ENCODE measurements at regions not wholly inside any gene's neighbourhood (a gene's known extent, or its start where the extent isn't known, plus 50 kb on each side); places are given as distances from the start of the nearest gene placed in this dataset.

GRCh38 chr16:48487287-48487686 lies 102.1 kb upstream of the SIAH1 start:
- Histone ChIP-seq H3K36me3 (ENCODE audit: insufficient read depth, low read length) (no peaks in the 10 kb centered on the region), H3K27me3 (ENCODE audit: control insufficient read depth in 1 of 2, insufficient read depth in 2 of 2, low read length in 2 of 2) (peaks cover 0 to 4% of the 10 kb centered on the region in 2 experiments), H3K4me1 (ENCODE audit: insufficient read depth, low read length) (no peaks in the 10 kb centered on the region), H3K9me3 (ENCODE audit: control insufficient read depth in 1 of 2, insufficient read depth in 1 of 2, low read length in 2 of 2) (peaks cover 0 to 8% of the 10 kb centered on the region in 2 experiments), H3K4me3 (ENCODE audit: low read length) (no peak overlapping the region), H3K27ac (ENCODE audit: low read depth in 1 of 2, low read length in 2 of 2) (no peak overlapping the region)
- no peaks in the 10 kb centered on the region for H3K4me1 Mint-ChIP-seq (ENCODE audit: low read depth)
- H3K27me3 Mint-ChIP-seq = peaks cover 14% of the 10 kb centered on the region
- CTCF ChIA-PET = no interaction called here
- intact Hi-C loops (cut with DNase I, micrococcal nuclease) = no loop called here
- POLR2A ChIA-PET = no interaction called here
- ATAC-seq (ENCODE audit: poor library complexity) (no peak), DNase-seq (no peak)
- TF ChIP-seq, protein P1, sequence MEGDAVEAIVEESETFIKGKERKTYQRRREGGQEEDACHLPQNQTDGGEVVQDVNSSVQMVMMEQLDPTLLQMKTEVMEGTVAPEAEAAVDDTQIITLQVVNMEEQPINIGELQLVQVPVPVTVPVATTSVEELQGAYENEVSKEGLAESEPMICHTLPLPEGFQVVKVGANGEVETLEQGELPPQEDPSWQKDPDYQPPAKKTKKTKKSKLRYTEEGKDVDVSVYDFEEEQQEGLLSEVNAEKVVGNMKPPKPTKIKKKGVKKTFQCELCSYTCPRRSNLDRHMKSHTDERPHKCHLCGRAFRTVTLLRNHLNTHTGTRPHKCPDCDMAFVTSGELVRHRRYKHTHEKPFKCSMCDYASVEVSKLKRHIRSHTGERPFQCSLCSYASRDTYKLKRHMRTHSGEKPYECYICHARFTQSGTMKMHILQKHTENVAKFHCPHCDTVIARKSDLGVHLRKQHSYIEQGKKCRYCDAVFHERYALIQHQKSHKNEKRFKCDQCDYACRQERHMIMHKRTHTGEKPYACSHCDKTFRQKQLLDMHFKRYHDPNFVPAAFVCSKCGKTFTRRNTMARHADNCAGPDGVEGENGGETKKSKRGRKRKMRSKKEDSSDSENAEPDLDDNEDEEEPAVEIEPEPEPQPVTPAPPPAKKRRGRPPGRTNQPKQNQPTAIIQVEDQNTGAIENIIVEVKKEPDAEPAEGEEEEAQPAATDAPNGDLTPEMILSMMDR (IDR thresholded peaks at IDR 0.05) = no peak
- H3K36me3 Mint-ChIP-seq (ENCODE audit: low read depth) = no peaks in the 10 kb centered on the region
- H3K27ac Mint-ChIP-seq = no peak overlapping the region
- peaks cover 2% of the 10 kb centered on the region for H3K9me3 Mint-ChIP-seq
- no peak overlapping the region for H3K4me3 Mint-ChIP-seq

- H3K4me1 ChIP-seq (ENCODE audit: insufficient read depth, low read length) = no peaks in the 10 kb centered on the region
- peaks cover 0 to 8% of the 10 kb centered on the region in 2 experiments for H3K9me3 ChIP-seq (ENCODE audit: control insufficient read depth in 1 of 2, insufficient read depth in 1 of 2, low read length in 2 of 2)
- H3K4me3 Mint-ChIP-seq = no peak overlapping the region
- no peak for ATAC-seq (ENCODE audit: poor library complexity)
- H3K9me3 Mint-ChIP-seq = peaks cover 4% of the 10 kb centered on the region
- no peaks in the 10 kb centered on the region for H3K36me3 Mint-ChIP-seq (ENCODE audit: low read depth)
- TF ChIP-seq, protein P1 (IDR thresholded peaks at IDR 0.05) = no peak
- H3K36me3 ChIP-seq (ENCODE audit: insufficient read depth, low read length) = no peaks in the 10 kb centered on the region
- CTCF ChIA-PET = no interaction called here
- no peak for DNase-seq
- POLR2A ChIA-PET = no interaction called here
- H3K4me3 ChIP-seq (ENCODE audit: low read length) = no peak overlapping the region
- no peaks in the 10 kb centered on the region for H3K27me3 ChIP-seq (ENCODE audit: control insufficient read depth in 1 of 2, insufficient read depth in 2 of 2, low read length in 2 of 2)
- H3K4me1 Mint-ChIP-seq (ENCODE audit: low read depth) = no peaks in the 10 kb centered on the region
- no peak overlapping the region for H3K27ac ChIP-seq (ENCODE audit: low read depth in 1 of 2, low read length in 2 of 2)
- intact Hi-C loops (cut with DNase I, micrococcal nuclease) = no loop called here
- H3K27me3 Mint-ChIP-seq = peaks cover 28% of the 10 kb centered on the region
- H3K27ac Mint-ChIP-seq = no peak overlapping the region
Observed at GRCh38 chr16:48481772-48482171, 96.6 kb upstream of the SIAH1 start.

DNA sequence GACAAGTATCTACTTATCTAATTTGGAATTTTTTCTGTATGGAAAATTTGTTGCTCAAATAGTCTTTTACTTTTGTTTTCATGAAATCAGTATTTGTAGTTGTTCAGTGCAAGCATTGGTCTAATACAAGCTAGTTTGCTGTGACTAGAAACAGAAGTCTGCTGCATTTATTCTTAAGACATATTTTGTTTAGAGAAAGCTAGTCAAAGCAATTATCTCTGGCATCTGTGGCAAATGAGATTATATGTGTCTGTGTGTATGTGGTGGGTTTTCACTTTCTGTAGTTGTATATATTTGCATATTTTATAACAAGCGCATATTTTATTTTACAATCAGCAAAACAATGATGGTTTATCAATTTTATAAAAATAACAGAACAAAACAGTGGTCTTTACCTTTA lies 96.0 kb upstream of the SIAH1 start:
- no peak for ATAC-seq (ENCODE audit: poor library complexity)
- ChIA-PET POLR2A (no interaction called here), CTCF (no interaction called here)
- intact Hi-C loops (cut with DNase I, micrococcal nuclease) = no loop called here
- Mint-ChIP-seq H3K27ac (no peak overlapping the region), H3K4me1 (ENCODE audit: low read depth) (no peaks in the 10 kb centered on the region), H3K27me3 (peaks cover 24% of the 10 kb centered on the region), H3K36me3 (ENCODE audit: low read depth) (no peaks in the 10 kb centered on the region), H3K9me3 (peaks cover 4% of the 10 kb centered on the region), H3K4me3 (no peak overlapping the region)
- no peaks in the 10 kb centered on the region for H3K27me3 ChIP-seq (ENCODE audit: control insufficient read depth in 1 of 2, insufficient read depth in 2 of 2, low read length in 2 of 2)
- H3K36me3 ChIP-seq (ENCODE audit: insufficient read depth, low read length) = no peaks in the 10 kb centered on the region
- no peak overlapping the region for H3K4me3 ChIP-seq (ENCODE audit: low read length)
- peaks cover 0 to 8% of the 10 kb centered on the region in 2 experiments for H3K9me3 ChIP-seq (ENCODE audit: control insufficient read depth in 1 of 2, insufficient read depth in 1 of 2, low read length in 2 of 2)
- no peaks in the 10 kb centered on the region for H3K4me1 ChIP-seq (ENCODE audit: insufficient read depth, low read length)
- TF ChIP-seq, protein P1 (IDR thresholded peaks at IDR 0.05) = no peak
- H3K27ac ChIP-seq (ENCODE audit: low read depth in 1 of 2, low read length in 2 of 2) = no peak overlapping the region
- no peak for DNase-seq
